ENCODE measurements at regions not wholly inside any gene's neighbourhood (a gene's known extent, or its start where the extent isn't known, plus 50 kb on each side); places are given as distances from the start of the nearest gene placed in this dataset.

GRCh38 chr9:19577411-19577810 is 168.6 kb downstream of the ACER2 start:
- TF ChIP-seq CTCF (IDR thresholded peaks at IDR 0.05 in 2 of 3, conservative IDR thresholded peaks at IDR 0.05 in 1 of 3; ENCODE audit: control insufficient read depth in 2 of 3, extremely low read depth in 1 of 3, insufficient read depth in 1 of 3, low read depth in 3 of 3, low read length in 3 of 3) (no peak), ZNF592 (IDR thresholded peaks at IDR 0.05) (no peak), MYC (IDR thresholded peaks at IDR 0.05; ENCODE audit: insufficient read depth, insufficient read length, insufficient replicate concordance, low read length, severe bottlenecking) (no peak), WRNIP1 (IDR thresholded peaks at IDR 0.05; ENCODE audit: borderline replicate concordance, low read depth, low read length) (no peak), CHD2 (IDR thresholded peaks at IDR 0.05; ENCODE audit: borderline replicate concordance, low read depth, low read length) (no peak), YY1 (IDR thresholded peaks at IDR 0.05; ENCODE audit: low read depth, low read length) (no peak), TAF1 (IDR thresholded peaks at IDR 0.05; ENCODE audit: borderline replicate concordance, low read depth, low read length) (no peak), RFX5 (IDR thresholded peaks at IDR 0.05; ENCODE audit: low read depth, low read length) (no peak), ZNF24 (IDR thresholded peaks at IDR 0.05) (no peak), BCL11A (IDR thresholded peaks at IDR 0.05; ENCODE audit: low read depth, low read length) (no peak), SREBF2 (IDR thresholded peaks at IDR 0.05; ENCODE audit: low read length) (no peak), MAX (IDR thresholded peaks at IDR 0.05; ENCODE audit: low read depth, low read length) (no peak)
